H9 (cell line): ENCODE measurements at regions not wholly inside any gene's neighbourhood (a gene's known extent, or its start where the extent isn't known, plus 50 kb on each side); places are given as distances from the start of the nearest gene placed in this dataset.

Experiments
- DNase-seq: peaks from one replicate; pipeline ENCODE4 v3.0.0-alpha.2; 2017
- H2AFZ ChIP-seq: one replicate; pipeline ENCODE4 v1.6.1; 2013; ENCODE audit warnings: mild to moderate bottlenecking, low read length, control low read depth, moderate library complexity
- H2AK5ac ChIP-seq: 2 replicates; pipeline ENCODE4 v1.6.1; 2013; ENCODE audit warnings: low read length, control low read depth, mixed read lengths; ENCODE audit not compliant: insufficient read length
- H2BK120ac ChIP-seq: one replicate; pipeline ENCODE4 v1.6.1; 2013; ENCODE audit warnings: low read depth, mild to moderate bottlenecking, low read length, control low read depth, inconsistent platforms; ENCODE audit not compliant: poor library complexity, severe bottlenecking
- H2BK12ac ChIP-seq: 2 replicates; pipeline ENCODE4 v1.6.1; 2013; ENCODE audit warnings: low read length, control low read depth, mixed read lengths, low read depth; ENCODE audit not compliant: insufficient read length
- H2BK15ac ChIP-seq: 2 replicates; pipeline ENCODE4 v1.6.1; 2013; ENCODE audit warnings: low read depth, low read length, control low read depth
- H2BK20ac ChIP-seq: one replicate; pipeline ENCODE4 v1.6.1; 2013; ENCODE audit warnings: low read depth, mild to moderate bottlenecking, low read length, control low read depth, inconsistent platforms; ENCODE audit not compliant: poor library complexity, severe bottlenecking
- H2BK5ac ChIP-seq: 2 replicates; pipeline ENCODE4 v1.6.1; 2013; ENCODE audit warnings: low read length, control low read depth, mixed read lengths; ENCODE audit not compliant: insufficient read length
- H3K14ac ChIP-seq: 2 replicates; pipeline ENCODE4 v1.6.1; 2013; ENCODE audit warnings: low read length, control low read depth; ENCODE audit not compliant: insufficient read depth
- H3K18ac ChIP-seq: 2 replicates; pipeline ENCODE4 v1.6.1; 2013; ENCODE audit warnings: low read depth, mild to moderate bottlenecking, mixed read lengths, low read length, control low read depth; ENCODE audit not compliant: insufficient read length
- H3K23ac ChIP-seq: 2 replicates; pipeline ENCODE4 v1.6.1; 2013; ENCODE audit warnings: low read length, control low read depth, mixed read lengths, low read depth; ENCODE audit not compliant: insufficient read length
- H3K23me2 ChIP-seq: 2 replicates; pipeline ENCODE4 v1.6.1; 2013; ENCODE audit warnings: low read depth, mild to moderate bottlenecking, mixed read lengths, low read length, control low read depth; ENCODE audit not compliant: insufficient read length, poor library complexity, severe bottlenecking
- H3K27ac ChIP-seq: 2 replicates; pipeline ENCODE4 v1.5.1; 2013; ENCODE audit warnings: low read length, control low read depth, mixed read lengths, low read depth; ENCODE audit not compliant: insufficient read length
- H3K27me3 ChIP-seq: 2 replicates; pipeline ENCODE4 v1.6.1; 2013; ENCODE audit warnings: low read length, control low read depth, inconsistent platforms; ENCODE audit not compliant: insufficient read depth
- H3K4ac ChIP-seq: 2 replicates; pipeline ENCODE4 v1.6.1; 2013; ENCODE audit warnings: low read depth, mild to moderate bottlenecking, control low read depth, inconsistent platforms, low read length, moderate library complexity
- H3K4me1 ChIP-seq: 2 replicates; pipeline ENCODE4 v1.6.1; 2013; ENCODE audit warnings: low read length, control low read depth, inconsistent platforms; ENCODE audit not compliant: insufficient read depth
- H3K4me2 ChIP-seq: 2 replicates; pipeline ENCODE4 v1.6.1; 2013; ENCODE audit warnings: low read length, control low read depth, mixed read lengths; ENCODE audit not compliant: insufficient read length, insufficient read depth
- H3K56ac ChIP-seq: 2 replicates; pipeline ENCODE4 v1.6.1; 2013; ENCODE audit warnings: low read depth, mild to moderate bottlenecking, mixed read lengths, low read length, control low read depth; ENCODE audit not compliant: insufficient read length
- H3K79me1 ChIP-seq: 2 replicates; pipeline ENCODE4 v1.6.1; 2013; ENCODE audit warnings: low read depth, mild to moderate bottlenecking, moderate library complexity, low read length, control low read depth, inconsistent platforms; ENCODE audit not compliant: insufficient read depth, poor library complexity, severe bottlenecking
- H3K79me2 ChIP-seq: 2 replicates; pipeline ENCODE4 v1.6.1; 2013; ENCODE audit warnings: low read length, control low read depth, inconsistent platforms; ENCODE audit not compliant: insufficient read depth
- H3K9ac ChIP-seq: 2 replicates; pipeline ENCODE4 v1.6.1; 2013; ENCODE audit warnings: low read length, control low read depth, mixed read lengths; ENCODE audit not compliant: insufficient read length; ENCODE audit errors: extremely low read depth
- H3K9me3 ChIP-seq: one replicate; pipeline ENCODE4 v1.6.1; 2013; ENCODE audit warnings: low read depth, low read length, inconsistent platforms; ENCODE audit not compliant: control insufficient read depth
- H3T11ph ChIP-seq: one replicate; pipeline ENCODE4 v1.6.1; 2013; ENCODE audit warnings: mild to moderate bottlenecking, low read length, control low read depth, inconsistent platforms
- H4K20me1 ChIP-seq: one replicate; pipeline ENCODE4 v1.6.1; 2013; ENCODE audit not compliant: control insufficient read depth, insufficient read length, insufficient read depth
- H4K5ac ChIP-seq: 2 replicates; pipeline ENCODE4 v1.6.1; 2013; ENCODE audit warnings: low read depth, mild to moderate bottlenecking, mixed read lengths, low read length, control low read depth; ENCODE audit not compliant: insufficient read length
- H4K8ac ChIP-seq: replicated peaks from 2 replicates; pipeline ENCODE4 v1.6.1; 2013; ENCODE audit warnings: low read length, control low read depth, mixed read lengths, low read depth; ENCODE audit not compliant: insufficient read length
- H4K91ac ChIP-seq: 2 replicates; pipeline ENCODE4 v1.6.1; 2013; ENCODE audit warnings: low read depth, mild to moderate bottlenecking, moderate library complexity, mixed read lengths, low read length, control low read depth; ENCODE audit not compliant: insufficient read length
- H3K27ac Mint-ChIP-seq, 3 experiments: 2 replicates in 2 of 3; 3 replicates in 1 of 3; pipeline ENCODE4 v1.8.0; 2020 to 2021; ENCODE audit warnings: mixed read lengths in 3 of 3, mild to moderate bottlenecking in 1 of 3, moderate library complexity in 1 of 3
- H3K27me3 Mint-ChIP-seq: 2 replicates; pipeline ENCODE4 v1.8.0; 2021; ENCODE audit warnings: low read depth, mild to moderate bottlenecking, moderate library complexity, mixed read lengths
- H3K36me3 Mint-ChIP-seq, 3 experiments: 2 replicates in 2 of 3; 3 replicates in 1 of 3; pipeline ENCODE4 v1.8.0; 2020 to 2021; ENCODE audit warnings: low read depth in 3 of 3, mixed read lengths in 3 of 3; ENCODE audit not compliant: insufficient read depth in 1 of 3
- H3K4me1 Mint-ChIP-seq, 2 experiments: 2 replicates each; pipeline ENCODE4 v1.8.0; 2020; ENCODE audit warnings: mixed read lengths in 2 of 2
- H3K4me3 Mint-ChIP-seq, 2 experiments: 2 replicates in 1 of 2; 3 replicates in 1 of 2; pipeline ENCODE4 v1.8.0; 2020 to 2021; ENCODE audit warnings: mild to moderate bottlenecking in 2 of 2, mixed read lengths in 2 of 2, moderate library complexity in 1 of 2
- H3K9me3 Mint-ChIP-seq, 2 experiments: 2 replicates in 1 of 2; 3 replicates in 1 of 2; pipeline ENCODE4 v1.8.0; 2020; ENCODE audit warnings: mild to moderate bottlenecking in 2 of 2, mixed read lengths in 2 of 2, moderate library complexity in 1 of 2
- WGBS: extraction: QIAGEN DNeasy Blood & Tissue Kit; methylation state at CpG from one replicate; pipeline ENCODE4 v1.1.7; 2013; ENCODE audit warnings: missing lambda C conversion rate, low lambda C conversion rate, mixed read lengths; ENCODE audit not compliant: insufficient read length; ENCODE audit errors: extremely low coverage; 5-methylcytosine and 5-hydroxymethylcytosine counted together
- TF ChIP-seq, protein P1 (sequence below): fragments of 200-600 bp; sonication (generic); conservative IDR thresholded peaks from 3 replicates; pipeline ENCODE4 v1.8.0; 2021; ENCODE audit warnings: antibody characterized with exemption, mild to moderate bottlenecking

GRCh38 chr13:105956921-105957320 is 578.5 kb downstream of the EFNB2 start:
- H3K4me1 ChIP-seq = no peaks in the 10 kb centered on the region
- H3K9ac ChIP-seq = no peak overlapping the region
- H3K4me1 Mint-ChIP-seq = no peaks in the 10 kb centered on the region
- H2BK15ac ChIP-seq = no peak overlapping the region
- no peaks in the 10 kb centered on the region for H3K27me3 ChIP-seq
- no peaks in the 10 kb centered on the region for H3K79me2 ChIP-seq
- H3K23ac ChIP-seq = no peak overlapping the region
- H2AFZ ChIP-seq = no peak overlapping the region
- H3K27ac Mint-ChIP-seq = no peak overlapping the region
- H4K8ac ChIP-seq = no peak overlapping the region
- H2AK5ac ChIP-seq = no peak overlapping the region
- H2BK20ac ChIP-seq = no peak overlapping the region
- no peaks in the 10 kb centered on the region for H3K27me3 Mint-ChIP-seq
- no peak overlapping the region for H3K56ac ChIP-seq
- H3K14ac ChIP-seq = no peak overlapping the region
- no peak overlapping the region for H2BK5ac ChIP-seq
- no peak overlapping the region for H3K4me3 Mint-ChIP-seq
- H2BK120ac ChIP-seq = no peak overlapping the region
- H3K9me3 ChIP-seq = no peaks in the 10 kb centered on the region
- H3T11ph ChIP-seq = no peak overlapping the region
- no peak overlapping the region for H4K91ac ChIP-seq
- H3K27ac ChIP-seq = no peak overlapping the region
- TF ChIP-seq, protein P1, sequence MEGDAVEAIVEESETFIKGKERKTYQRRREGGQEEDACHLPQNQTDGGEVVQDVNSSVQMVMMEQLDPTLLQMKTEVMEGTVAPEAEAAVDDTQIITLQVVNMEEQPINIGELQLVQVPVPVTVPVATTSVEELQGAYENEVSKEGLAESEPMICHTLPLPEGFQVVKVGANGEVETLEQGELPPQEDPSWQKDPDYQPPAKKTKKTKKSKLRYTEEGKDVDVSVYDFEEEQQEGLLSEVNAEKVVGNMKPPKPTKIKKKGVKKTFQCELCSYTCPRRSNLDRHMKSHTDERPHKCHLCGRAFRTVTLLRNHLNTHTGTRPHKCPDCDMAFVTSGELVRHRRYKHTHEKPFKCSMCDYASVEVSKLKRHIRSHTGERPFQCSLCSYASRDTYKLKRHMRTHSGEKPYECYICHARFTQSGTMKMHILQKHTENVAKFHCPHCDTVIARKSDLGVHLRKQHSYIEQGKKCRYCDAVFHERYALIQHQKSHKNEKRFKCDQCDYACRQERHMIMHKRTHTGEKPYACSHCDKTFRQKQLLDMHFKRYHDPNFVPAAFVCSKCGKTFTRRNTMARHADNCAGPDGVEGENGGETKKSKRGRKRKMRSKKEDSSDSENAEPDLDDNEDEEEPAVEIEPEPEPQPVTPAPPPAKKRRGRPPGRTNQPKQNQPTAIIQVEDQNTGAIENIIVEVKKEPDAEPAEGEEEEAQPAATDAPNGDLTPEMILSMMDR = no peak
- H3K36me3 Mint-ChIP-seq = no peaks in the 10 kb centered on the region
- no peak overlapping the region for H4K5ac ChIP-seq
- H3K9me3 Mint-ChIP-seq = no peaks in the 10 kb centered on the region
- H4K20me1 ChIP-seq = no peaks in the 10 kb centered on the region
- DNase-seq = no peak
- H3K79me1 ChIP-seq = no peaks in the 10 kb centered on the region
- H3K23me2 ChIP-seq = no peaks in the 10 kb centered on the region
- no peak overlapping the region for H3K18ac ChIP-seq
- no peak overlapping the region for H2BK12ac ChIP-seq
- no peak overlapping the region for H3K4me2 ChIP-seq
- WGBS = no CpG with 5 or more reads among the region's 6 CpGs
- H3K4ac ChIP-seq = no peak overlapping the region
